Stimulated activated CD8-positive, alpha-beta memory T cell treated with anti-CD3 and anti-CD28 coated beads, Interleukin-12 subunit alpha, Interleukin-12 subunit beta, amount 100 ng/mL, for 4 hours (primary cell): ENCODE measurements at regions not wholly inside any gene's neighbourhood (a gene's known extent, or its start where the extent isn't known, plus 50 kb on each side); places are given as distances from the start of the nearest gene placed in this dataset.

Experiments
- DNase-seq: peaks from one replicate; pipeline ENCODE4 v3.0.0-alpha.2; 2020; ENCODE audit warnings: low read depth

- no peak for DNase-seq
These were observed 211.5 kb upstream of the PWP1 start for GRCh38 chr12:107474099-107474498.

GRCh38 chr12:107474639-107475539 is 210.7 kb upstream of the PWP1 start:
- DNase-seq, result no peak

GRCh38 chr12:107475900-107476299 is 209.7 kb upstream of the PWP1 start:
- no peak for DNase-seq

- no peak for DNase-seq
These were observed 208.6 kb upstream of the PWP1 start for GRCh38 chr12:107477018-107477417.

- no peak for DNase-seq
These were observed 207.5 kb upstream of the PWP1 start for GRCh38 chr12:107477947-107478610.

GRCh38 chr12:107478881-107479280 is 206.7 kb upstream of the PWP1 start:
- no peak for DNase-seq

- no peak for DNase-seq
These were observed 204.6 kb upstream of the PWP1 start for GRCh38 chr12:107480836-107481608.

- DNase-seq, result no peak
These were observed 201.4 kb upstream of the PWP1 start for GRCh38 chr12:107484230-107484629.

GRCh38 chr12:107484941-107485340 is 200.7 kb upstream of the PWP1 start:
- DNase-seq, result no peak

GRCh38 chr12:107485731-107486130 is 199.9 kb upstream of the PWP1 start:
- no peak for DNase-seq

GRCh38 chr12:107486140-107486892 is 199.3 kb upstream of the PWP1 start:
- no peak for DNase-seq

GRCh38 chr12:107487011-107487680 is 198.5 kb upstream of the PWP1 start:
- no peak for DNase-seq

- no peak for DNase-seq
These were observed 196.9 kb upstream of the PWP1 start for GRCh38 chr12:107488666-107489065.

GRCh38 chr12:107490010-107490409 is 195.6 kb upstream of the PWP1 start:
- no peak for DNase-seq

GRCh38 chr12:107491856-107492255 is 193.7 kb upstream of the PWP1 start:
- DNase-seq, result no peak

- no peak for DNase-seq
These were observed 193.0 kb upstream of the PWP1 start for GRCh38 chr12:107492393-107493134.

- no peak for DNase-seq
These were observed 192.5 kb upstream of the PWP1 start for GRCh38 chr12:107493135-107493494.

GRCh38 chr12:107493666-107494065 is 191.9 kb upstream of the PWP1 start:
- DNase-seq, result no peak

- no peak for DNase-seq
These were observed 191.3 kb upstream of the PWP1 start for GRCh38 chr12:107494331-107494730.

- no peak for DNase-seq
These were observed 190.0 kb upstream of the PWP1 start for GRCh38 chr12:107495604-107496003.

- no peak for DNase-seq
These were observed 188.4 kb upstream of the PWP1 start for GRCh38 chr12:107497231-107497630.
